H9 (cell line): ENCODE measurements at regions not wholly inside any gene's neighbourhood (a gene's known extent, or its start where the extent isn't known, plus 50 kb on each side); places are given as distances from the start of the nearest gene placed in this dataset.

Experiments used
- DNase-seq: peaks from one replicate; pipeline ENCODE4 v3.0.0-alpha.2; 2017
- H2AFZ ChIP-seq: one replicate; pipeline ENCODE4 v1.6.1; 2013; ENCODE audit warnings: mild to moderate bottlenecking, low read length, control low read depth, moderate library complexity
- H2AK5ac ChIP-seq: 2 replicates; pipeline ENCODE4 v1.6.1; 2013; ENCODE audit warnings: low read length, control low read depth, mixed read lengths; ENCODE audit not compliant: insufficient read length
- H2BK120ac ChIP-seq: one replicate; pipeline ENCODE4 v1.6.1; 2013; ENCODE audit warnings: low read depth, mild to moderate bottlenecking, low read length, control low read depth, inconsistent platforms; ENCODE audit not compliant: poor library complexity, severe bottlenecking
- H2BK12ac ChIP-seq: 2 replicates; pipeline ENCODE4 v1.6.1; 2013; ENCODE audit warnings: low read length, control low read depth, mixed read lengths, low read depth; ENCODE audit not compliant: insufficient read length
- H2BK15ac ChIP-seq: 2 replicates; pipeline ENCODE4 v1.6.1; 2013; ENCODE audit warnings: low read depth, low read length, control low read depth
- H2BK20ac ChIP-seq: one replicate; pipeline ENCODE4 v1.6.1; 2013; ENCODE audit warnings: low read depth, mild to moderate bottlenecking, low read length, control low read depth, inconsistent platforms; ENCODE audit not compliant: poor library complexity, severe bottlenecking
- H2BK5ac ChIP-seq: 2 replicates; pipeline ENCODE4 v1.6.1; 2013; ENCODE audit warnings: low read length, control low read depth, mixed read lengths; ENCODE audit not compliant: insufficient read length
- H3K14ac ChIP-seq: 2 replicates; pipeline ENCODE4 v1.6.1; 2013; ENCODE audit warnings: low read length, control low read depth; ENCODE audit not compliant: insufficient read depth
- H3K18ac ChIP-seq: 2 replicates; pipeline ENCODE4 v1.6.1; 2013; ENCODE audit warnings: low read depth, mild to moderate bottlenecking, mixed read lengths, low read length, control low read depth; ENCODE audit not compliant: insufficient read length
- H3K23ac ChIP-seq: 2 replicates; pipeline ENCODE4 v1.6.1; 2013; ENCODE audit warnings: low read length, control low read depth, mixed read lengths, low read depth; ENCODE audit not compliant: insufficient read length
- H3K23me2 ChIP-seq: 2 replicates; pipeline ENCODE4 v1.6.1; 2013; ENCODE audit warnings: low read depth, mild to moderate bottlenecking, mixed read lengths, low read length, control low read depth; ENCODE audit not compliant: insufficient read length, poor library complexity, severe bottlenecking
- H3K27ac ChIP-seq: 2 replicates; pipeline ENCODE4 v1.5.1; 2013; ENCODE audit warnings: low read length, control low read depth, mixed read lengths, low read depth; ENCODE audit not compliant: insufficient read length
- H3K27me3 ChIP-seq: 2 replicates; pipeline ENCODE4 v1.6.1; 2013; ENCODE audit warnings: low read length, control low read depth, inconsistent platforms; ENCODE audit not compliant: insufficient read depth
- H3K4ac ChIP-seq: 2 replicates; pipeline ENCODE4 v1.6.1; 2013; ENCODE audit warnings: low read depth, mild to moderate bottlenecking, control low read depth, inconsistent platforms, low read length, moderate library complexity
- H3K4me1 ChIP-seq: 2 replicates; pipeline ENCODE4 v1.6.1; 2013; ENCODE audit warnings: low read length, control low read depth, inconsistent platforms; ENCODE audit not compliant: insufficient read depth
- H3K4me2 ChIP-seq: 2 replicates; pipeline ENCODE4 v1.6.1; 2013; ENCODE audit warnings: low read length, control low read depth, mixed read lengths; ENCODE audit not compliant: insufficient read length, insufficient read depth
- H3K56ac ChIP-seq: 2 replicates; pipeline ENCODE4 v1.6.1; 2013; ENCODE audit warnings: low read depth, mild to moderate bottlenecking, mixed read lengths, low read length, control low read depth; ENCODE audit not compliant: insufficient read length
- H3K79me1 ChIP-seq: 2 replicates; pipeline ENCODE4 v1.6.1; 2013; ENCODE audit warnings: low read depth, mild to moderate bottlenecking, moderate library complexity, low read length, control low read depth, inconsistent platforms; ENCODE audit not compliant: insufficient read depth, poor library complexity, severe bottlenecking
- H3K79me2 ChIP-seq: 2 replicates; pipeline ENCODE4 v1.6.1; 2013; ENCODE audit warnings: low read length, control low read depth, inconsistent platforms; ENCODE audit not compliant: insufficient read depth
- H3K9ac ChIP-seq: 2 replicates; pipeline ENCODE4 v1.6.1; 2013; ENCODE audit warnings: low read length, control low read depth, mixed read lengths; ENCODE audit not compliant: insufficient read length; ENCODE audit errors: extremely low read depth
- H3K9me3 ChIP-seq: one replicate; pipeline ENCODE4 v1.6.1; 2013; ENCODE audit warnings: low read depth, low read length, inconsistent platforms; ENCODE audit not compliant: control insufficient read depth
- H3T11ph ChIP-seq: one replicate; pipeline ENCODE4 v1.6.1; 2013; ENCODE audit warnings: mild to moderate bottlenecking, low read length, control low read depth, inconsistent platforms
- H4K20me1 ChIP-seq: one replicate; pipeline ENCODE4 v1.6.1; 2013; ENCODE audit not compliant: control insufficient read depth, insufficient read length, insufficient read depth
- H4K5ac ChIP-seq: 2 replicates; pipeline ENCODE4 v1.6.1; 2013; ENCODE audit warnings: low read depth, mild to moderate bottlenecking, mixed read lengths, low read length, control low read depth; ENCODE audit not compliant: insufficient read length
- H4K8ac ChIP-seq: replicated peaks from 2 replicates; pipeline ENCODE4 v1.6.1; 2013; ENCODE audit warnings: low read length, control low read depth, mixed read lengths, low read depth; ENCODE audit not compliant: insufficient read length
- H4K91ac ChIP-seq: 2 replicates; pipeline ENCODE4 v1.6.1; 2013; ENCODE audit warnings: low read depth, mild to moderate bottlenecking, moderate library complexity, mixed read lengths, low read length, control low read depth; ENCODE audit not compliant: insufficient read length
- H3K27ac Mint-ChIP-seq, 3 experiments: 2 replicates in 2 of 3; 3 replicates in 1 of 3; pipeline ENCODE4 v1.8.0; 2020 to 2021; ENCODE audit warnings: mixed read lengths in 3 of 3, mild to moderate bottlenecking in 1 of 3, moderate library complexity in 1 of 3
- H3K27me3 Mint-ChIP-seq: 2 replicates; pipeline ENCODE4 v1.8.0; 2021; ENCODE audit warnings: low read depth, mild to moderate bottlenecking, moderate library complexity, mixed read lengths
- H3K36me3 Mint-ChIP-seq, 3 experiments: 2 replicates in 2 of 3; 3 replicates in 1 of 3; pipeline ENCODE4 v1.8.0; 2020 to 2021; ENCODE audit warnings: low read depth in 3 of 3, mixed read lengths in 3 of 3; ENCODE audit not compliant: insufficient read depth in 1 of 3
- H3K4me1 Mint-ChIP-seq, 2 experiments: 2 replicates each; pipeline ENCODE4 v1.8.0; 2020; ENCODE audit warnings: mixed read lengths in 2 of 2
- H3K4me3 Mint-ChIP-seq, 2 experiments: 2 replicates in 1 of 2; 3 replicates in 1 of 2; pipeline ENCODE4 v1.8.0; 2020 to 2021; ENCODE audit warnings: mild to moderate bottlenecking in 2 of 2, mixed read lengths in 2 of 2, moderate library complexity in 1 of 2
- H3K9me3 Mint-ChIP-seq, 2 experiments: 2 replicates in 1 of 2; 3 replicates in 1 of 2; pipeline ENCODE4 v1.8.0; 2020; ENCODE audit warnings: mild to moderate bottlenecking in 2 of 2, mixed read lengths in 2 of 2, moderate library complexity in 1 of 2
- CTCF ChIP-seq: fragments of 200-600 bp; sonication (generic); conservative IDR thresholded peaks from 3 replicates; pipeline ENCODE4 v1.8.0; 2021; ENCODE audit warnings: antibody characterized with exemption, mild to moderate bottlenecking
- WGBS: extraction: QIAGEN DNeasy Blood & Tissue Kit; methylation state at CpG from one replicate; pipeline ENCODE4 v1.1.7; 2013; ENCODE audit warnings: missing lambda C conversion rate, low lambda C conversion rate, mixed read lengths; ENCODE audit not compliant: insufficient read length; ENCODE audit errors: extremely low coverage; 5-methylcytosine and 5-hydroxymethylcytosine counted together

DNA sequence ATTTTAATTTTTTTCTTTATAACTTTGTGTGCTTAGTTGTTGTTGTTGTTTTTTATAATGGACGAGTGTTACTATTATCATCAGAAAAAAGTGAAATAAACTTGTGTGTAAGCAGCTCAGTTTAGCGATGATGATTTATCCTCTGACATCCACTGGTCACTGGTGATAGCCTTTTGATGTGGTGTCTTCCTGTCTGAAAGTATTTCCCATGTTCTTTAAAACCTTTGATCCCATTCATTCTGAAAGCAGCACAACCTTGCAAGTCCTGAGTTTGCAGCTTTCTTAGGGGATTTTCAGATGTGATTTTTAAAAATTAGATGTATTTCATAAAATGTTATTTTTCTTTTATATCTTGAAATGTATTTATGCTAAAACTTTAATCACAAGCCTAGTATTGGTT, 85.9 kb upstream of the ZPLD1 start:
- Mint-ChIP-seq H3K27me3 (no peaks in the 10 kb centered on the region), H3K4me1 (peaks cover 0 to 6% of the 10 kb centered on the region in 2 experiments; a peak in 2 of 4 replicates)

More for the DNA sequence above, 85.9 kb upstream of the ZPLD1 start:
- TF ChIP-seq CTCF = no peak
- Mint-ChIP-seq H3K9me3 (no peaks in the 10 kb centered on the region), H3K4me3 (no peak overlapping the region), H3K27ac (no peak overlapping the region), H3K36me3 (no peaks in the 10 kb centered on the region)
- no peak overlapping the region for H2BK12ac ChIP-seq
- H3K79me1 ChIP-seq = no peaks in the 10 kb centered on the region
- H3T11ph ChIP-seq = no peak overlapping the region
- no peak overlapping the region for H3K14ac ChIP-seq
- H3K23me2 ChIP-seq = no peaks in the 10 kb centered on the region
- no peak overlapping the region for H2BK20ac ChIP-seq
- H3K18ac ChIP-seq = no peak overlapping the region
- no peaks in the 10 kb centered on the region for H3K27me3 ChIP-seq
- no peak overlapping the region for H3K4me2 ChIP-seq
- no peak overlapping the region for H4K91ac ChIP-seq
- H3K9me3 ChIP-seq = no peaks in the 10 kb centered on the region
- no peak overlapping the region for H2AFZ ChIP-seq
- DNase-seq = no peak
- H3K9ac ChIP-seq = no peak overlapping the region
- no peak overlapping the region for H3K27ac ChIP-seq
- no peak overlapping the region for H2BK15ac ChIP-seq
- no peak overlapping the region for H2BK5ac ChIP-seq
- H3K56ac ChIP-seq = no peak overlapping the region
- no peaks in the 10 kb centered on the region for H4K20me1 ChIP-seq
- no peak overlapping the region for H3K23ac ChIP-seq
- H3K79me2 ChIP-seq = no peaks in the 10 kb centered on the region
- H3K4me1 ChIP-seq = no peaks in the 10 kb centered on the region
- H4K8ac ChIP-seq = no peak overlapping the region
- H3K4ac ChIP-seq = no peak overlapping the region
- no peak overlapping the region for H4K5ac ChIP-seq
- H2AK5ac ChIP-seq = no peak overlapping the region
- WGBS = 100% methylated on average over 1 of the region's 2 CpGs
- H2BK120ac ChIP-seq = no peak overlapping the region
